HG03565 (cell line): ENCODE measurements at regions not wholly inside any gene's neighbourhood (a gene's known extent, or its start where the extent isn't known, plus 50 kb on each side); places are given as distances from the start of the nearest gene placed in this dataset.

Source experiments
- ATAC-seq: cut with Tn5 transposase; IDR thresholded peaks from one replicate; pipeline ENCODE4 v1.9.1; 2021; ENCODE audit warnings: mild to moderate bottlenecking, moderate library complexity; ENCODE audit not compliant: unreplicated experiment

DNA sequence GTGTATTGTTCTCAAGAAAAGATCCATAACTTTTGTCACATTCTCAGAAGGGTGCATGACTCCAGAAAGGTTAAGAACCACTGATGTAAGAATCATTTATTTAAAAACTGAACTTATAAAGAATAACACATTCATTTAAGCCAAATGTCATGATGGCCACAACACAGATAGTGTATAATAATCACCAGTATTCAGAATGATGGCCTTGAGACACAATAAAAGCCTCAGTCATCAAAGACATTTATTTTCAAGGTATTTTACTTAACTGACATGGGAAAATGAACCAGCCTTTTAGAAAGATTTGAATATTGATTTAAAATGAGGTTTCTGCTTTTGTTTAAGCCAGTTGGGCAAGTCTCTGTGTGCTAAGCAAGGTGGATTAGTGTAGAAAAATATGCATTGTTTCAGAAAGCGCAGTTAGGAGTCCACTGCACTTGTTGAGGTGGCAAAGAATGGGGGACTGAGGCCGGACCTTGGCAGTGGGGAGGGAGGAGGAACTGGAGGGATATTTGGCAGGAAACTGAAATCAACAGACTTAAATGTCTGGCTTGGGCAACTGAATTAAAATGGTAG lies 371.9 kb upstream of the ESRRG start:
- no peak for ATAC-seq

DNA sequence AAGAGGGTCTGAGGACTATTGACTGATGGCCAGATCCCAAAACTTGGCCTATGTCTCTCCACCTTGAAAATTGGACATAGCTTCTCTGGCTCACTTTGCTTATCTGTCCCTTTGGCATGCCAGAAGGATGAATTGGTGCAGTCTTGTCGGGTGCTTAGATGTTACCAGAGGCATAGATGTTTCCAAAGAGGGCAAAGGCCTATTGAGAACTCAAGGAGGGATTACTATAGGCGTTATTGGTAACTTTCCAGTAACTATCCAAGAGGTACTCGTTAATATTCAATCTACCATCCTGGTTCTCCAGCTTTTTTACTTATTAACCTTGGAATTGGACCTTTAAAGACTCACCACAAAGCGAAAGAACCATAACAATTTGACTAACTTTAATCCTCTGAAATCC lies 368.3 kb upstream of the ESRRG start:
- ATAC-seq = no peak

DNA sequence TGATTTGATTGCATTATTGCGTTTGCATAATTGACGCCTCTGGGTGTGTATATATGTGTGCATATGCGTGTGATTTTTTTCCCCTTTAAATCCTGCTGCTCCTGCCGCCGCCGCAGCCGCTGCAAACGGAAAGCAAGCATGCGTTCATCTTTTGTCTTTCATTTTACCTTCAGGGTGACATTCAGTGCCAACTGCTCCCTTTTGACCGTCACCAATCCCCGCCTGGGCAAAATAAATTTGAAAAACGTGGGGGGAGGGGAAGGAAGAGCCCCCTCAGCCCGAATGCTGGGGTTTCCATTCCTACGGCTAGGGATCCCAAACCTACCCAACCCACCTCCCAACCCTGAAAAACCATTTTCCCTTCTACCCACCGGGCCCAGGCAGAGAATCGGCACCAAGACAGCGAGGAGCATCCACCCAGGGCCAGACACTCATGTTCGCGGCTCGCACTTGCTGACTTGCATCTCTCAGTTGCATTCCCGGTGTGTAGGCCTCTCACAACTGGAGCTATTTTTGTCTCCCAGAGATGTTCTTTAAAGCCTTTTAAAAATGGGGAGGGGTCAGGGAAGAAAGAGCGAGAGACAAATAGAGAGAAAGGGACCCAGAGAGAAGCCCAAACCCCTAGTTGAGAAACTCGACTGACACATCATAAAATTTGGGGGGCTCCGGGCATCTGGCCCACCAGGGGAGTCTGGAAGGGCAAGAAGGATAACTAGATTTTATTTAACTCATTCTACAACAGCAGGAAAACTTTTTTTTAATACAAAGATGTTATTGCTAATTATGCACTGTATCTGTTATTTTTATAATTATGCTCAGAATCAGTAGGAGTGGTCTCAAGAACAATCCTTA lies 367.1 kb upstream of the ESRRG start:
- ATAC-seq = no peak

DNA sequence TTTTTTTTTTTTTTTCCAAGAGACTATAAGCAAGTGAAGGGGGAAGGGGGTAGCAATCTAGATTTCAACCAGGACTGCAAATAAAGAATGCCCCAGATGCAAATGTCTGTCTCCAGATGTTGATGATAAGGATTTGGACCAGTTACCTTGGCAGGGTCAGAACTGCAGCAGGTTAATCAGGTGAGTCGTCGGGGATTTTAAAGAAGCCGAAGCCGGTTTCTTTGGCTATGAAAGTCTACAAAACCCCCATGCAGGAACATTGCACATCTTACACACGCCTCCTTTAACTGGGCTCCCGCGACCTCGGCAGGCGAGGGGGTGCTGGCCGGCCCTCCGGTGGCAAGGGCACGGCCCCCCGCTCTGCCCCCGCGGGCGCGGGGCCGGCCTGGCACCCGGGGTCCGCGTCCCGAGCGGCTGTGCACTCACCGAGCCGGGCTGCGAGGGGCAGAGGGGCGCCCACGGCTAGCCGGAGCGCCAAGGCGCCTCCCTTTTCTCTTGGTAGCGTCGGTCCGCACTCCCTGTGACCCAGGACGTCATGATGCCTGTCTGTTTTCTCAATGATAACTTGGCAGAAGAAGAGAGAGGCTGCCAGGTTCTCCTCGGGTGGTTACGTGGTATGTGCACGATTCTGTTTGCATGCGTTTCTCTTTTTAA lies 366.3 kb upstream of the ESRRG start:
- ATAC-seq = no peak

GRCh38 chr1:217088521-217089284 lies 365.5 kb upstream of the ESRRG start:
- ATAC-seq = no peak

DNA sequence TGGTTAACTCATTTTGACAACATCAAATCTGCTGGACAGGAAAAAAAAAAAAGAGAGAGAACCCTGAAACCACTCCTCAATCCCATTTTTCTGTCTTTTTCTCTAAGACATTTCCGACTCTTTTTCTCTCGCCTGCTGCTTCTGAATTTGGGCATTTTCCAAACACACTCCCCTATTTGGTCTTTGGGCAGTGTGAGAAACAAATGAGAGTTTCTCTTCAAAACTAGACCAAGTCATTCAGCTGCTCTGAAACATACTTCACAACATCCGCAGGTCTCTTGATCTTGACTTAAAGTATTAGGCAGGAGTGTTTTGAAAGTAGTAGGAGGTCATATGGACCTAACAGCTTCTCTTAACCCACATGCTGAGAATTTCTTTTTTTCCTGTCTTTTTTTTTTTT lies 364.8 kb upstream of the ESRRG start:
- no peak for ATAC-seq

DNA sequence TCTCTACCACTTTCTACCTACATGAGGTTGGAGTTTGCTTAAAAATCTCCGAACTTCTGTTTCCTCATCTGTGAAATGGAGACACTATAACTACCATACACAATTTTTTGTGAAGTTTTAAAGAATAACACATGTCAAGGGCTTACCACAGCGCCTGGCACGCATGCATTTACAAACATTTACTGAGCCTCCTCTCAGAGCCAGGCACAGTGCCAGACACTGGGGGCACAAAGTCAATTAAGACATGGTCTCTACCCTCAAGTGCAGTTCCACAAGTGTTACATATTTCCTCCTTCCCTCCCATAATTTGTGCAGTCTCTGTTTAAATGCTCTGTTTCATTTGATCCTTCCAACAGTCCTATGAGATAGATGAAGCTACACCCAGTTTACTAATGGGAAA lies 356.4 kb upstream of the ESRRG start:
- ATAC-seq = no peak

DNA sequence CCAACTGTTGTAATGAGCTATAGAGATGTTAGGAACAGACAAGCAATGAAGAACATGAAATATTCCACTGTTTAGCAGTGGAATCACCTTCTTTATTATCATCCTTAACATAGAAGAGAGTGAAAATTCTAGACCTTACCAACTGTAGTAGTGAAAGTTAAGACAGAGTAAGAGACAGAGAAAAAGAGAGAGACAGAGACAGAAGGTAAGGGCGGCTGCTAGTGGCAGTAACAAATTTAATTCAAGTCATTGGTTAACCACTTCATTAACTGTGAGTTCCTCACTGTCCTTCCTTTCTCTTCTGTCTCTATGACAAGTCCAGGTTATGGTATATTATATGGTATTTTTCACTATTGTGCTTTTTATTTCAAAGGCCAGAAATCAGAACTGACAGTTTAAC lies 355.7 kb upstream of the ESRRG start:
- no peak for ATAC-seq

DNA sequence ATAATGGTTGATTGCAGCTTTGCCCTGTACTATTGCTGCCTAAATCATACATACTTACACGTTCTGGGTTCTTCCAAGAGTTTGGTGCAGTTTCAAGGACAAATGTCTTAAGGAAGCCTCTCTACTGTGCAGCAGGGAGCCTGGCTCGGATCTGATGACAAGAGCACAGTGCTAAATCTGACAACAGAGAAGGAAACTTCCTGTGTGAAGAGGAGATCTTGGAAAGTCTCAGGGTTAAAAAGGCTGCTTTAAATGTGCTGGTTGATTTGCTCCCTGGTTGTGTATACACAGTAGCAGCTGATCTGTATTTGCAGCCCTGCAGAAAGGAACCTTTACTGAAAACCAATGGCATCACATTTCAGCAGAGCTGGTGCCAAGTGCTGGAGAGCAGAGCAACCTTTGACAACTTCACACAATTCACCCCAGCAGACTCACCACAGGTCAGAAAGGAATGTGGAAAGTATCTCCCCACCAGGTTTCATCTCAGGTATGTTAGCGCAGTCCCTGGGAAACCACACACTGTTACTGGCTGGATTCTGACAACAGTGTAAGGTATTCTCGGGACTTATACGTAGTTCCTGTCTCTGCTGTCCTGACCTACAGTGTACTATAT lies 355.0 kb upstream of the ESRRG start:
- ATAC-seq = no peak

GRCh38 chr1:217077426-217077825 lies 354.2 kb upstream of the ESRRG start:
- no peak for ATAC-seq

GRCh38 chr1:217076902-217077301 lies 353.7 kb upstream of the ESRRG start:
- ATAC-seq = no peak

- ATAC-seq = no peak
These were observed 349.7 kb upstream of the ESRRG start for GRCh38 chr1:217072926-217073325.

- ATAC-seq = peak; percentile 50
These were observed 344.4 kb upstream of the ESRRG start for GRCh38 chr1:217067642-217068041.

DNA sequence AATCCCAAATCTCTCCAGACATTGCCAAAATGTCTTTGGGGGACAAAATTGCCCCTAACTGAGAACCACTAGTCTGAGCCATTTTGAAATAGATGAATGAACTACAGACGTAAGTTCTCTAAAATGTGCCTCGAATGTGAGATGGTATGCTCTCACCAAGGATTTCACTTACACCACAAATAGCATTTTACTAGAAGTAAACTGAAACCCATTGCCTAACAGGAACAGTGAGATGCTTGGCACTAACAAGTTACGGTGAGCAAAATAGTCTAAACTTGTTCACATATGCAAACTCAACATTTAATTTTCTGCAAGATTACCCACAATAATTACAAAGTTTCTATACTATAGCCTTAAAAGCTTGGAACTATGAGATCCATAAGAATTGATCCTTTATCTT lies 343.6 kb upstream of the ESRRG start:
- ATAC-seq = no peak

DNA sequence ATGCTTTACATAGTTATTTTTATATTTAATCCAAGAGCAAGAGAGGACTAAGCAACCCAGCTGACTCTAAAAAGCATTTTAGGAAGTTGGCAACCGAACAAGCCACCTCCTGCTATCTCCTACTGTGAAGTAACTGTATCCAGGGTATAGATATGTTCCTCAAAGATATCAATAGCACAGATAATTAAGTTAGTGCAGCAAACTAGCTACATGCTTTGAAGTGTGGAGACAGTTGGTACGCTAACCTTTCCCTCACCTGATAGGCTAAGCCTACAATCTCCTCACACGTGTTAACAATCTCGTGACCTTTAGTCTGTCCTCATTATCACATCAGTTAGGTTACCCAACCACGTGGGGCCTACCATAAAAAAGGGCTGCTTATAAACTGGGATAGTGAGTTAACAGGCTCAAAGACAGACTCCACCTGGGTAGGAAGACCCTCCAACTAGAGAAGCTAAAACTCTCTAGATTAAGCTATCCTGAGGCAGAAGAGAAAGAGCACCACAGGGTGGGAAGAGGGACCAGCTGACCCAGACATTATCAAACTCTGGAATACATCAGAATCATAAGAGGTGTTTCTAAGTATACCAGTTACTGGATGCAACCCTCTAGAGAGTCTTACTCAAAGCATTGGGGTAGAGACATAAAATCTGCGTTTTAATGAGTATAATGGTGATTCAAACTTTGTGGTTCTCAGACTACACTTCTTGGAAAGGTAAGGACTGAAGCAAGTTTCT lies 340.1 kb upstream of the ESRRG start:
- ATAC-seq = no peak

DNA sequence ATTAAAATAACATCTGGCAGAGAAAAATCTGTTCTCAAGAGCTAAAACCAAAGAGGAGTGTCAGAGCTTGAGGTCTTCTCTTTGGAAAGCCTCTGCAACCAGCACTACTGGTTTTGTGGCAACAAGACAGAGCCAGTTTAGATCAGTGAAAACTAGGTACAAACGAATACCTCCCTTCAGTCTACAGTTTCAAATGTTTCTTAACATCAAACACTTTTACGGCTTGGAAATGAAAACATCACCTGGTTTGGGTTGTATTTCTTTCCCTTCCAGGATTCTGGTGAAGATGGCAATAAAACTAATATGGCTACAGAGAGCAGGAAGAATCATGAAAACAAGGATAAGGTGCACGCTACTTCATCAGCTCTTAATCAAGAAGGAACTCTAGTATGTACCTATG lies 339.4 kb upstream of the ESRRG start:
- ATAC-seq = no peak

DNA sequence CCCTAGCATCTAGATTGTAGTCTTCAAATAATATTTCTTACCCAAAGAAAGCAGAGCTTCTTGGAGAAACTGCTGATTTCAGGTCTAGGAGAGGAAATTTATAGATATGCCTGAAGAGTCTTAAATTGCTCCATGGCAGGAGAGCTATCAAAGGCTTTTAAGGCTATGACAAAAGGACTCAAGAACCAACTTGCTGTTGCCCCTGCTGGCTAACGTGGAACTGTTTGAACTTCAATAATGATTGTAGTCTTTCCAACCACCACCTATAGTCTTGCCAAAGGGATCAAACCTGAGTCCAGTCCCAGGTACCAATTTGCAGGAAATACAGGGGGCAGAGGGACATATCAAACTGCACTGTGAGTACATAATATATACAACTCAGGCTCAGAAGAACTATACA lies 336.2 kb upstream of the ESRRG start:
- ATAC-seq = no peak

DNA sequence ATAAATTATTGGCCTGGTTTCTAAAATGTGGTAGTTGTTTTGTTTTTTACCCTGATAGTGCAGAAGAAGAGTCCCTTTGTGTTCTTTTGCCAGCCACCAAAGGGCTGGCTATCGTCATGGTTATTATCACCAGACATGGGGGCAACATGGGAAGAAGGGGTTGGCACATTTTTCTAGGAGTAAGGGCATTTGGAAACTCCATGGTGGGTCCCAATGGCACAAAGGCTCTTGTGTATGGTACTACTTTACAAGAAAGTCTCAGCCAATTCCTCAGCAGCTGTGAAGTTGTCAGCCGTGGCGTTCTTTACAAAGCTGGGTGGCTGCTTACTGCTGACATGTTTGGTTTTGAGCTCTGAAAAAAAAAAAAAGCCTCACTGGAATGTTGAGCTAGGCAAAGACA lies 330.4 kb upstream of the ESRRG start:
- ATAC-seq = no peak

DNA sequence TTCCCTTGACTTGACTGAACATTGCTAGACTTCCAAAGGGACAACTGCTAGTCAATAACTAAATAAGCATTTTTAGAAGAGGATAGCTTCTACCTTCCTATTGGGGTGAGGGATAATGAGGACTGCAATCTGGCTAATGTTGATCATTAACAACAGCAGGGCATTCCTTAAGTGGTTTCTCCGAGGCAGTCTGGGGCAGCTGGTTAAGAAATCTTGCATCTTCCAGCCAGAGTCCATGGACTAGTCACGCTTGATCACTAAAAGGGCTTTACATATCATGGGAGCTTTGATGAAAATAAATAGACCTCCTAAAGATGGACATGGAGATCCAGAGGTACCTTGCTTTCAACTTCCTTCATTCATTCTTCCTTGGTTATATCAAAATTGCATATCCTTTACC lies 329.4 kb upstream of the ESRRG start:
- no peak for ATAC-seq

GRCh38 chr1:217052196-217052595 lies 329.0 kb upstream of the ESRRG start:
- ATAC-seq = no peak
